AG04450 (cell line): ENCODE measurements at regions not wholly inside any gene's neighbourhood (a gene's known extent, or its start where the extent isn't known, plus 50 kb on each side); places are given as distances from the start of the nearest gene placed in this dataset.

Experiments
- CTCF ChIA-PET: fragments of 300-600, 350-600 bp; formaldehyde crosslinking; extraction: SDS; loops from one replicate; lab custom pipeline; 2022; ENCODE audit warnings: antibody characterized with exemption, inconsistent platforms; lab: Charles Lee
- POLR2A ChIA-PET: fragments of 350-600 bp; formaldehyde crosslinking; extraction: SDS; loops from one replicate; lab custom pipeline; 2021; ENCODE audit warnings: antibody characterized with exemption, inconsistent platforms; lab: Yijun Ruan, JAX
- DNase-seq: peaks from one replicate; pipeline ENCODE4 v3.0.0-alpha.2; 2011; ENCODE audit warnings: low read depth, low spot score
- H3K27ac ChIP-seq: one replicate; pipeline ENCODE4 v1.5.1; 2012; ENCODE audit warnings: low read depth, low read length, control low read depth
- H3K27me3 ChIP-seq: one replicate; pipeline ENCODE4 v1.6.0; 2012; ENCODE audit warnings: low read length; ENCODE audit not compliant: control insufficient read depth, insufficient read depth
- H3K4me3 ChIP-seq: 2 replicates; pipeline ENCODE4 v1.5.1; 2011; ENCODE audit warnings: mild to moderate bottlenecking, low read depth, low read length, control low read depth
- H3K9me3 ChIP-seq: 2 replicates; pipeline ENCODE4 v1.5.1; 2012; ENCODE audit warnings: low read length; ENCODE audit not compliant: control insufficient read depth, insufficient read depth
- CTCF ChIP-seq: IDR thresholded peaks from 2 replicates; pipeline ENCODE4 v1.5.1; 2011; ENCODE audit warnings: low read depth, low read length, control low read depth, inconsistent platforms

DNA sequence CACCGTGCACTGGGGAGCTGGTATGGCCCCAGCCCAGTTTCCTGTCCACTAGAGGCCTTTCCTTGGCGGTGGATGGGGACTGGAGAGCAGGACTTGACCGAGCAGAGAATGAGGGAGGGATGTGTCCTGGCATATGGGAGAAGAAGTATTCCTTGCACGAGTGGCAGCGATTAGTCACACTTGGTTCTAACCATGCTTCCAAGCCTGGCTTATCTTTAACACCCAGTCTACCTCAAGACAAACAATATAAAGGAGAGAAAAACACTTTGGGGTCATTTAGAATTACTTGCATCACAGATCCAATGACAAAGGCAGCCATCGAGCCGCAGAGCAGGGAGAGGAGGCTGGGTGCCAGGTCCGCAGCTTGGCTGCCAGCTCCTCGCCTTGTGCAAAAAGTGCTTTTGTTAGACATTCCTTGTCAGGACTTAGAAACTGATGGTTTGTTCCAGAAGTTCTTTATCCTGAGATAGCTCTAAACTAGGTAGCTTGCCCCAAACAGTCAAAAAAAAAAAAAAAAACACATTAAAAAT is 214.9 kb upstream of the GMDS start:
- Histone ChIP-seq H3K4me3 (no peak overlapping the region), H3K9me3 (peaks cover 8% of the 10 kb centered on the region; the same call in 1 of the 2 replicates), H3K27ac (no peak overlapping the region), H3K27me3 (peaks cover 16% of the 10 kb centered on the region)
- ChIA-PET POLR2A (no interaction called here), CTCF (interaction anchor here (1.1 to 1.5 kb wide), 3 partner anchors 11 to 863 kb away, joined by 3 to 5 read pairs (median 4); no protein-coding TSS in a partner anchor)
- TF ChIP-seq CTCF: no peak
- no peak for DNase-seq

DNA sequence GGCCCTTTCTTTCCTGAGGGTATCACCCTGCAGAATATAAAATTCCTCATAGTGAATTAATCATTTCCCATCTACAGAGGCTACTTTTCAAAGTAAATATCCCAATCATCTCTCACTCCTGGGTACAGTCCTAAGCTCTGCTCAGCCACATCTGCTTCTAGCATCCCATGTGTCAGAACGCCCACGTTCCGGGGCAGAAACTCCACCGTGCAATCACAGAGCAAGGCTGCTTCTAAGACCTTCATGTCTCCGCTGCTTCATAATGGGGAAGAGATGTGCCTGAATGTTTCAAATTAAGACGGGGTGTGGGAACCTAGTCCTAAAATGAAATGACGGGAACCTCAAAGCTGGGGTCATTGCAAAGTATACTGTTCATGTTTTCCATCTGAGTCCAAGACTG is 208.8 kb upstream of the GMDS start:
- no peak for TF ChIP-seq CTCF
- peaks cover 24% of the 10 kb centered on the region for H3K27me3 ChIP-seq
- ChIA-PET CTCF (no interaction called here), POLR2A (no interaction called here)
- H3K4me3 ChIP-seq: no peak overlapping the region
- no peaks in the 10 kb centered on the region; the same call in 1 of the 2 replicates for H3K9me3 ChIP-seq
- no peak for DNase-seq
- H3K27ac ChIP-seq: no peak overlapping the region

DNA sequence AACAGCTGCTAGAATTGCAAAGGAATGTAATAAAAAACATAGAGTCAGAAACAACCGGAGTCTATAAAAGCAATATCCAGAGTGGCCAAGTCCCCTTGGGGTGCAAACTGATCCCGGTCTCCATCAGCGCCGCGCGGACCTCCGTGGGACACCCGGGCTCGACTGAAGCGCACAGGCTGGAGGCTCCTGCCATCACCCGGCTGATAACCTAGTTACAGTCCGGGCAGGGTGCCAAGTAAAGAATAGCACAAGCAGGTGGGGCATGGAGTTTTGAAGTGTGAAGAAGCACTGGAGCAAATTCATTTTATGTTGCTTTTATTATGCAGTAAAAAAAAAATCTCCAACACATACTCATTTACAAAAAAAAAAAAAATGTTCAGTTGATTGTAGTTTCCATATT is 205.1 kb upstream of the GMDS start:
- CTCF ChIA-PET: interaction anchor here (0.7 to 5.0 kb wide), 3 partner anchors 15 to 854 kb away, joined by 3 to 58 read pairs (median 3); no protein-coding TSS in a partner anchor
- POLR2A ChIA-PET: no interaction called here
- TF ChIP-seq CTCF: no peak

DNA sequence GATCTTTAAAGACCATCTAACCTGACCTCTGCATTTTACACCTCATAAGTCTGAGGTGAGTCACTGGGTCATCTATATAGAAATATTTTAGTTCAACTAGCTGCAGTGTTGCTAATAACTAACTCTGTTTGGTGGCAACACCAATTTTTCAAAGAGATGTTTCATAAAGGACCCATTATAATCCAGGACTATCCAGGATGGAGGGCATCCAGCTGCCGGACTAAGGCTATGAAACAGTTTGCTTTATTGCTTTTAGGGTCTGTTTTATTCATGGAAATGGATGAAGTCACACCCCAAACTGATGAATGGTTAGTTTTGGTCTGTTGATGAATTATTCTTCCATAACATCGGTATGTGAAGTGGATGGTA is 204.2 kb upstream of the GMDS start:
- Histone ChIP-seq H3K27me3 (peaks cover 11% of the 10 kb centered on the region), H3K4me3 (no peak overlapping the region), H3K9me3 (no peaks in the 10 kb centered on the region; the same call in 1 of the 2 replicates), H3K27ac (no peak overlapping the region)
- TF ChIP-seq CTCF: no peak
- ChIA-PET CTCF (interaction anchor here (0.7 to 5.0 kb wide), 22 partner anchors 8 to 857 kb away, joined by 3 to 58 read pairs (median 4); no protein-coding TSS in a partner anchor), POLR2A (no interaction called here)
- DNase-seq: no peak

More for the DNA sequence above, 205.1 kb upstream of the GMDS start:
- peaks cover 13% of the 10 kb centered on the region for H3K27me3 ChIP-seq
- no peak overlapping the region for H3K4me3 ChIP-seq
- no peaks in the 10 kb centered on the region; the same call in 1 of the 2 replicates for H3K9me3 ChIP-seq
- DNase-seq: no peak
- H3K27ac ChIP-seq: no peak overlapping the region

DNA sequence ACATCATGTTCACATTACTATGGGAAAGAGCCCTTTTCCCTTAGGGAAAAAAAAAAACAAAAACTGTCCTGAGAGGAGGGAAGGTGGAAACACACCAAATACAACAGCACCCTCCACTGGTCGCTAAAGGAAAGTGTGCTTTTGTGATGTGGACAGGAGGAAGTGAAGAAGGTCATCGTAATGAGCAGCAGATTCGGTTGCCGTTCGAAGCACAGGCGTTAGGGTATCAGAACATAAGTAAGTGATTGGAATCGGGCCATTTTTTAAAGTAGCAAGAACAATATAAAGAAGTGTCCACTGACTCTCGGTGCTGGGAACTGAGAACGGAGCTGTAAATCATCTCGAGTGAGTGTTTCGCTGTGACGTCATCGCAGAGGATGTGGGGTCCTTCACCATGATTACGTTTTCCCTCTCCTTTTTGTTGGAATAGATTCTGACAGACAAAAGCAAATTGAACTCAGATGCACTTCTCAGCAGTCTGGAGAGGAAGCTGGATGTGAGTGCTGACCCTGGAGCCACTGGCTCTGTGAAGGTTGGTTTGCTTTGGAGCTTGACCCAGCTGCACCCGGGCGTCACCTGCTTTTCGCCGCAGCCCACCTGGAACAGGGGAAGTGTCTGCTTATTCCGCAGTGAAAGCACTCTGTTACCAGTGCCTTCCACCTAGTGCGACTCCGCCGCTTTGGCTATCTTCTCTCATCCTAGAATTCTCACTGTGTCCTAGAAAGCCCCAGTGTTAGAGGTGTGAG is 203.6 kb upstream of the GMDS start:
- ChIA-PET POLR2A (no interaction called here), CTCF (interaction anchor here (0.5 to 5.0 kb wide), 63 partner anchors 8 to 1027 kb away, joined by 3 to 58 read pairs (median 4); partner anchors contain the start of gene MYLK4)
- DNase-seq: peak; percentile 63
- peaks cover 11% of the 10 kb centered on the region for H3K27me3 ChIP-seq
- H3K4me3 ChIP-seq: peak overlapping the region; percentile 41
- no peak overlapping the region for H3K27ac ChIP-seq
- TF ChIP-seq CTCF: peak; percentile 83
- H3K9me3 ChIP-seq: no peaks in the 10 kb centered on the region; the same call in 1 of the 2 replicates
